Body of pancreas (tissue), 4 donors: ENCODE measurements at regions not wholly inside any gene's neighbourhood (a gene's known extent, or its start where the extent isn't known, plus 50 kb on each side); places are given as distances from the start of the nearest gene placed in this dataset.

Experiments used
- ATAC-seq: fragments of 150-250 bp; one replicate; pipeline ENCODE4 v1.9.1; 2016
- DNase-seq, 4 donors: peaks; one replicate each; pipeline ENCODE4 v3.0.0-alpha.2; 2019
- H3K27ac ChIP-seq, 4 donors: fragments of 200-600 bp; sonication (generic); 1 replicate in 3 of 4; 2 replicates in 1 of 4; pipeline versions ENCODE4 v1.5.1 to v1.6.1; 2016 to 2019; ENCODE audit warnings: mild to moderate bottlenecking in 1 of 4, mixed read lengths in 1 of 4, moderate library complexity in 1 of 4
- H3K27me3 ChIP-seq, 2 donors: fragments of 200-600 bp; sonication (generic); one replicate each; pipeline ENCODE4 v1.6.0; 2016; ENCODE audit warnings: mild to moderate bottlenecking in 1 of 2
- H3K36me3 ChIP-seq, 2 donors: fragments of 200-600 bp; sonication (generic); replicated peaks in 1 of 2; 2 replicates each; pipeline ENCODE4 v1.5.1; 2016; ENCODE audit warnings: low read depth in 2 of 2; ENCODE audit not compliant: insufficient read depth in 1 of 2
- H3K4me1 ChIP-seq: fragments of 200-600 bp; sonication (generic); one replicate; pipeline ENCODE4 v1.6.0; 2016
- H3K4me3 ChIP-seq, 2 donors: fragments of 200-600 bp; sonication (generic); 1 replicate in 1 of 2; 2 replicates in 1 of 2; pipeline ENCODE4 v1.5.1; 2016 to 2019
- H3K9me3 ChIP-seq, 3 donors: fragments of 200-600 bp; sonication (generic); 1 replicate in 2 of 3; 2 replicates in 1 of 3; pipeline ENCODE4 v1.5.1; 2016
- CTCF ChIP-seq, 7 experiments: fragments of 450-650 bp in 4 of 7; fragments of 200-600 bp in 3 of 7; sonication (generic) in 3 of 7; IDR thresholded peaks; one replicate each; pipeline ENCODE4 v1.5.1; 2016 to 2019; ENCODE audit warnings: antibody characterized with exemption in 7 of 7
- POLR2A ChIP-seq, 3 donors: fragments of 450-650 bp; IDR thresholded peaks; one replicate each; pipeline ENCODE4 v1.6.1; 2016; ENCODE audit warnings: antibody characterized with exemption in 3 of 3, mild to moderate bottlenecking in 2 of 3
- WGBS, 2 donors: methylation state at CpG; one replicate each; pipeline ENCODE4 v1.1.5; 2017; 5-methylcytosine and 5-hydroxymethylcytosine counted together
- intact Hi-C: fragments of 100-400 bp; cut with DNase I; formaldehyde crosslinking; loops from one replicate; pipeline ENCODE4 v1.15.1; 2023

GRCh38 chr20:60349418-60349817 is 391.2 kb downstream of the CDH26 start:
- WGBS, 2 donors = 78 to 90% methylated on average over 11 of the region's 11 CpGs
- no peak for TF ChIP-seq CTCF (IDR thresholded peaks at IDR 0.05)
- no peak for TF ChIP-seq POLR2A (IDR thresholded peaks at IDR 0.05)

GRCh38 chr20:60352017-60352416 is 393.8 kb downstream of the CDH26 start:
- no peaks in the 10 kb centered on the region for H3K4me1 ChIP-seq
- TF ChIP-seq CTCF (IDR thresholded peaks at IDR 0.05) = no peak
- no peak for TF ChIP-seq POLR2A (IDR thresholded peaks at IDR 0.05)
- whole genome bisulfite sequencing, 2 donors = 80 to 97% methylated on average over 2 of the region's 2 CpGs
- no peaks in the 10 kb centered on the region for H3K9me3 ChIP-seq
- H3K27me3 ChIP-seq = no peaks in the 10 kb centered on the region
- H3K36me3 ChIP-seq = no peaks in the 10 kb centered on the region
- no peak overlapping the region for H3K27ac ChIP-seq
- no peak for DNase-seq
- no peak overlapping the region for H3K4me3 ChIP-seq
- ATAC-seq = no peak
- intact Hi-C loops = no loop called here

More at GRCh38 chr20:60349418-60349817, 391.2 kb downstream of the CDH26 start:
- ATAC-seq = no peak
- intact Hi-C loops = no loop called here
- Histone ChIP-seq H3K27ac (no peak overlapping the region), H3K36me3 (no peaks in the 10 kb centered on the region), H3K9me3 (no peaks in the 10 kb centered on the region), H3K27me3 (no peaks in the 10 kb centered on the region), H3K4me3 (no peak overlapping the region), H3K4me1 (no peaks in the 10 kb centered on the region)
- DNase-seq = no peak

GRCh38 chr20:60352596-60352995 is 394.4 kb downstream of the CDH26 start:
- DNase-seq = no peak
- Histone ChIP-seq H3K36me3 (no peaks in the 10 kb centered on the region), H3K9me3 (no peaks in the 10 kb centered on the region), H3K4me3 (no peak overlapping the region), H3K27ac (no peak overlapping the region), H3K4me1 (no peaks in the 10 kb centered on the region), H3K27me3 (no peaks in the 10 kb centered on the region)
- 77 to 84% methylated on average over 6 of the region's 6 CpGs for WGBS, 2 donors
- TF ChIP-seq CTCF (IDR thresholded peaks at IDR 0.05) (no peak), POLR2A (IDR thresholded peaks at IDR 0.05) (no peak)
- ATAC-seq = no peak
- intact Hi-C loops = no loop called here

- DNase-seq = no peak
- H3K4me3 ChIP-seq = no peak overlapping the region
- intact Hi-C loops = no loop called here
- WGBS, 2 donors = 50 to 57% methylated on average over 5 of the region's 5 CpGs
- no peaks in the 10 kb centered on the region for H3K27me3 ChIP-seq
- H3K27ac ChIP-seq = no peak overlapping the region
- TF ChIP-seq CTCF (IDR thresholded peaks at IDR 0.05) = no peak
- TF ChIP-seq POLR2A (IDR thresholded peaks at IDR 0.05) = no peak
- no peaks in the 10 kb centered on the region for H3K36me3 ChIP-seq
- no peaks in the 10 kb centered on the region for H3K4me1 ChIP-seq
- H3K9me3 ChIP-seq = no peaks in the 10 kb centered on the region
- no peak for ATAC-seq
These were observed 395.9 kb downstream of the CDH26 start for GRCh38 chr20:60354024-60354580.

- WGBS, 2 donors = 52 to 88% methylated on average over 4 of the region's 4 CpGs
- no peak for DNase-seq
These were observed 399.9 kb downstream of the CDH26 start for GRCh38 chr20:60358101-60358500.

More at GRCh38 chr20:60358101-60358500, 399.9 kb downstream of the CDH26 start:
- no peak for ATAC-seq
- no peaks in the 10 kb centered on the region for H3K4me1 ChIP-seq
- no peaks in the 10 kb centered on the region for H3K36me3 ChIP-seq
- no peaks in the 10 kb centered on the region for H3K27me3 ChIP-seq
- H3K4me3 ChIP-seq = no peak overlapping the region
- TF ChIP-seq CTCF (IDR thresholded peaks at IDR 0.05) = no peak
- TF ChIP-seq POLR2A (IDR thresholded peaks at IDR 0.05) = no peak
- no peak overlapping the region for H3K27ac ChIP-seq
- H3K9me3 ChIP-seq = no peaks in the 10 kb centered on the region
- intact Hi-C loops = no loop called here
